GM19372 (cell line): ENCODE measurements at regions not wholly inside any gene's neighbourhood (a gene's known extent, or its start where the extent isn't known, plus 50 kb on each side); places are given as distances from the start of the nearest gene placed in this dataset.

ENCODE experiments used
- ATAC-seq: cut with Tn5 transposase; IDR thresholded peaks from one replicate; pipeline ENCODE4 v1.9.1; 2021; ENCODE audit warnings: mild to moderate bottlenecking, low read depth, moderate library complexity; ENCODE audit not compliant: unreplicated experiment

DNA sequence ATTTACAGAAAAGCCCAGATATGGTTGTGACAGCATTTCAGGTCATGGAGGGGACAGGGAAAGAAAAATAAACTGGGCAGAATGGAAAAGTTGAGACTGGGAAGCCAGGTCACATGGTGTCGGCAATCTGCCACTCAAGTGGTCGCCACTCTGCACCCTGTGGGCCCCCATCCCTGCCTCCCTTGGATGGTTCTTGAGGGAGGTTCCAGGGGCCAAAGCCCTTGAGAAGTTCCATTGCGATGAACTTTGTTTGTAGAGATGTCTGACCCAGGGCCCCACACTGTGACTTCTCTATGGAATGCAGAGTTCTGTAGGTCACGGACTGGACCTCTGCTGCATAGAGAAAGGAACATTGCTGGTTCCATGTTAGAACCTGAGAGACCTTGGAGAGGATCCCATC, 105.7 kb upstream of the SLC14A2 start:
- ATAC-seq, result no peak

- no peak for ATAC-seq
Measured at GRCh38 chr18:45510656-45511055, 104.6 kb upstream of the SLC14A2 start.

DNA sequence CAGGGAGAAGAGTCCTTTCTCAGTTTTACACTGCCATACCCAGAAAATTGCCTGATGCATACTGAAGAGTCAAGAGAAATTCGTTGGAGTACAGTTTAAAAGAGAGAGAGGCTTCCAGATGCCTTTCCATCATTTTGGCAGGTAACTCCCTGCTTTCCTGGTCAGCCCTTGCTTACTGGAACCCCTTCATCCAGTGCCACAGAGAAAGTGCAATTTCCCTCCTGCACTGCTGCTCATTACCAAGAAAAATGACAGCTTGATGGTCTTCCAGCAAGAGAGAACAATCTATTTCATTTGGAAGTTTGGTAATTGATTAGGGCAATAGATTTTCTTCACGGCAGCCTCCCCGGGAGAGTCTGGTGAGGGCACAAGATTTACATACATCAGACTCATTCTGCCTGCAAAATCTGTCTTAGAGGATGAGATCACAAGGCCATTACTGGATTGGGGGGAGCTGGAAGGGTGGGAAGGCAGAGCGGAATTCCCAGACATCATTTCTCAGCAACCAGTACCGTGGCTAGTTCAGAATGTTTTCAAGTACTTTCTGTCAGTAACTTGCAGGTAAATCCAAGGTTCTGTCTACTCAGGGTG, 102.8 kb upstream of the SLC14A2 start:
- no peak for ATAC-seq

- ATAC-seq, result no peak
Measured at GRCh38 chr18:45517181-45517741, 98.0 kb upstream of the SLC14A2 start.

DNA sequence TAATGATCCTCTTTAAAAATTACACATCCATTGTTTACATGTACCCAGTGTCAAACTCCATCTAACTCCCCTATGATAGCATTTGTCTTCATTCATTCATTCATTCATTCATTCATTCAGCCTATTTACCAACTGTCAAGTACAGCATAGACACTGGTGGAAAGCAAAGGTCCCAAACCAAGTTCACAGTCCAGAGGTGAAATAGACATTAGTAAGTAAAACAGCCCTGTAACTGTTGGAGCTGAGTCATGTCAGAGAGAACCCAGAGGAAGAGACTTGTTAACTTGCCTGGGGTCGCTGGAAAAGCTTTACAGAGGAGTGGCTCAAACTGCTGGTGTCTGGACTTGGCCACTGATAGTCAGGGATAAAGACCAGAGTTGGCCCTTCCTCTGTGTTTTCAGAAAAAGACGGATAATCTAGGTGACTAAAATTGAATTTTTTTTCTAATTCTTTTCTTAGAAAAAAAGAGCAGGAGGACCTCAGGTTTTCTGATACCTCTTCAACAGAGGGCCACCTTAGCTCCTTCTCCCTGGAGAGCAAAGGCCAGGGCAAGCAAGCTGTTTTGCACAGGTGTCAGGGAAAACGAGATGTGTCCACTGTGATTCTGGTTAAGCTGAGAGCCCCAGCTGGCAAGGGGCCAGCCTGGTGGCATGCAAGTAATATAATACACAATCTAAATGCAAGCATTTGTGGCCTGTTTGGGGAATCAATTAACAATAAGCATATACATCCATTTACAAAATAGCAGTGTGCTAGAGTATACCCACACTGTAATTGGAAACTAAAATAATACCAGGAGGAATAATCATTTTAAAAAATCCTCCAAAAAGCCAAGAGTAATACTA, 96.7 kb upstream of the SLC14A2 start:
- no peak for ATAC-seq

DNA sequence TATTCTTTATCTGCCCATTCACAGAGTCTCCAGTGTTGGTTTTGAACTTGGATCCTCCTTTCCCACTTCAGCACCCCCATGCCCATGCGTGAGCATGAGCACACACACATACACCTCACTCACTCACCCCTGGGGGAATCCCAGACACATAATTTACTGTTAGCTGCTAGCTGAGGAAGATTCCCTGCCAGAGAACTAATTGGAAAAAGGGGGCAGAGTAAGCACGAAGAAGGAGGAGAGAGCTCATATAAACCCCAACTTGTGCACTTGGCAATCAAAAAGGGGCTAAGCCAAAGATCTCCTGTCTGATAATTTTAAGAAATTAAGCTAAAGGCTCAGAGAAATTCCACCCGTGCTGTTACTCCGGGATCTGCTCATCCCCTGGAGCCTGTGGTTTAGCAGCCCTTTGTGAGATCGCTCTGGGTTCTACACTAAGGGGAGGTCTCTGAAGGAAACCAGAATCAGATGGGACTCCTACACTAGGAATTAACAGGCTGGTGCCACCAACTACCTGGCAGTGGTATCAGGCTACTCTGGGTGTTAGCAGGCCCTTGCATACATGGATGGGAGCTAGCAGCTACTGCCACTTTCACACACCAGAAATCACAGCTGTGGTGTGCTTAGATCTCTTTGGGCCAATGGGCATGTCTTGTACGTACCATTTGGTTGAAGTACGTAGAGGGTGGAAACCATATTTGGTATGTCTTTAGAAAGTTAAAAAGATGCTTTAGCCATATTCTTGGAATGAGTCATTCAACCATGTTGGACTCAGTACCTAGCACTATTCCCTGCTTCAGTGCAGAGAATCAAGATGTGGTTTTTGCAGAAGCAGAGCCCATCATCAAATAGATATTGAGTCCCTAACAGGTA, 95.6 kb upstream of the SLC14A2 start:
- no peak for ATAC-seq

GRCh38 chr18:45521136-45521535, 94.1 kb upstream of the SLC14A2 start:
- ATAC-seq, result no peak

DNA sequence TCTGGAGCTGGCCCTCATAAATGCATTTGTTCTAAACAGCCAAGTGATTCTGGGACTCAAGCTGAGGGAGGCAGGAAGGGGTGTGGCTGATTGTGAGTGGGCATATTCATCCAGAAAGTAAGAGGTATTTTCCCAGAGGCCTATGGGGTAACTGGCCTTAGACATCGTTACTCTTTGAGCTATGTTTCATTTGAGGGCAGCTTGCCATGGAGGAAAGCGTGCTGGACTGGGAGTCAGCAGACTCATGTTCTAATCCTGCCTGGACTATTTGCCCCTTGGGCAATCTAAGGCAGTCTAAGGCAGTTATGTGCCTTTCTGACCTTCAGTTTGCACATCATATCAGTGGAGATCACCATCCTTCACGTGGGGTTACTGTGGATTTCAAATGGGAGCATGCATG, 93.5 kb upstream of the SLC14A2 start:
- no peak for ATAC-seq

DNA sequence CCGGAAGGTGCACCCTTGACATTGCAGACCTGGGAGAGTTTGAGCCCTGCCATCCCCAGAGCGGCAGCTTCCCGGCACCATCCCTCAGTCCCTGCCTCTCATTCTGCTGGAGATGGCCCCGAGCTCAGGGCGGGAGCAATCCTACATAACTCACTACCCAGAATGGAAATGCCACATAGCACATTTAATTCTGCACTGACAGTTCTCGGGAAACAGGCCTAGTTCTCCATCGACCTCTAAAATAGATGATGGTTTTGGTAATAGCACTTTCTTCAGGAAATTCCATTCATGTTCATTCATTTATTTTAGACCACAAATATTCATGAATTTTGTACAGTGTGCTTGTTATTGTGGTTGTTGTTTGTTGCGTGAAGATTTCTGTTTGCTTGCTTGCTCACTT, 92.9 kb upstream of the SLC14A2 start:
- no peak for ATAC-seq

GRCh38 chr18:45525301-45525700, 90.0 kb upstream of the SLC14A2 start:
- ATAC-seq, result no peak

- no peak for ATAC-seq
Measured at GRCh38 chr18:45526114-45526841, 89.0 kb upstream of the SLC14A2 start.

DNA sequence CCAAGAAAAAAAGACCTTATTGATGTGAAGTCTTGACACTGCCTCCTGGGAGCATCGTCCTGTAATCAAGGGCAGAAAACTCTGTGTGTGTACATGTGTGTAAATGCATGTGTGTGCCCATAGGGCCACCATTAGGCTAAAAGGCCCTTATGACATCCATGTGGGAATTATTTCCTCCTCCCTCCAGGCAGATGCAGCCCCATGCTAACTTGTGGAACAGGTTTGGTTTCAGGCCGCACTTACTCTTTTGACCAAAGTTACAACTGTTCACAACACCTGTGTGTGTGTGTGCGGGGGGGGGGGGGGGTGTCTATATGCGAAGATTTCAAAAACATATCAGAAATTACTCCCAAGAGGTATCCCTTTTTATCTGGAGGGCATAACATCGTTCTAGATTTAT, 87.4 kb upstream of the SLC14A2 start:
- no peak for ATAC-seq

DNA sequence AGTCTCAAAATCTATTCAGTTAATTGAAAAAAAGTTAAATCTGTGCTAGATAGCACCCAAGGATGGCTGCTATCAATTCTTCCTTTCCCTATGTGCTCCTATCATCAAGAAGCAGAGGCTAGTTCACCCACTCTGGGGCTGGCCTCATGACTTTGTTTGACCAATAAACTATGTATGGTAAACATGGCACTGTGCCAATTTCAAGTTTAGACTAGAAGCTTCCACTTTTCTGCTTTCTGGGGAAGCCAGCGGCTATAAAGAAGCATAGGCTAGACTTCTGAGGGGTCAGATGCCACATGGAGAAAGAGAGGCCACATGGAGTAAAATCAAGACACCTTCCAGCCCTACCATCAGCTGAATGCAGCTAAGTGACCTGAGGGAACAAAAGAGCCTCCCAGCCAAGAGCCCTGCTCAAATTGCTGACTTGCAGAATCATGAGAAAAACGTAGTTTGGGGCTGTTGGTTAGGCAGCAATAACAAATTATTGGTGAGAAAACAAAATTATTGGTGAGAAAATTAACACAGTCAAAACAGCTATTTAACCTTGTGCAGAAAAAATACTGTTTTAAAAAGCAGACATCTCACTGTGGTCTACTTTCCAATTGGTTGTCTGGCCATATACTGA, 86.5 kb upstream of the SLC14A2 start:
- ATAC-seq, result no peak

DNA sequence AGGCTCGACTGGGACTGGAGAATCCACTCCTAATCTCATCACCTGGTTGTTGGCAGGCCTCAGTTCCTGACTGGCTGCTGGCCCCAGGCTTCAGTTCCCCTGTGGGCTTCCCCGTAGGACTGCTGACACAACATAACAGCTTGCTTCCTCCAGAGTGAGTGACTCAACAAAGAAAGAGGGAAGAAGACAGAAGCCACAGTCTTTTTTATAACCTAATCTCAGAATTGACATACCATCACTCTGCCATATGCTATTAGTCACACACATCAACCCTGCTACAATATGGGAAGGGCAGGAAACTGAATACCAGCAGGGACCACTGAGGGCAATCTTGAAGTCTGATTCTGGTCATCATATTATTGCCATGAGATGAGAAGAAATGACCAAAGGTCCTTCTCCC, 76.8 kb upstream of the SLC14A2 start:
- ATAC-seq, result no peak

- ATAC-seq, result no peak
Measured at GRCh38 chr18:45539491-45539891, 75.8 kb upstream of the SLC14A2 start.

DNA sequence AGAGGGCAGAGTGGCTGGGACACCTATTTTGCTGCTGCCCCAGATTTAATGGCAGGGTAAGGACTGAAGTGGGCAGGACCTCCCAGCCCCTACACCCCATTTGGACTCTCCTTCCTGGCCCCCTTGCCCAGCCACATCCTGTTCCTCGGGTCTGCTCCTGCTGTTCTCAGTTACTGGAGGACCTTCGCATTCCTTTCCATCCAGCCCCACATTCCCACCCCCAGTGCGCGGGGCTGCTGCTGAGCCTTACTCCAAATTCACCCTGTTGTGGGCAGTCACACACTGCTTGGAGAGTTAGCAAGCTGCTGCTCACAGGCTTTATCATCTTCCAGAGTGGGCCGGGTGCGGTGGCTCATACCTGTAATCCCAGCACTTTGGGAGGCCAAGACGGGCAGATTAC, 75.2 kb upstream of the SLC14A2 start:
- ATAC-seq, result no peak

GRCh38 chr18:45541421-45541820, 73.9 kb upstream of the SLC14A2 start:
- no peak for ATAC-seq

- ATAC-seq, result no peak
Measured at GRCh38 chr18:45542043-45542442, 73.2 kb upstream of the SLC14A2 start.

DNA sequence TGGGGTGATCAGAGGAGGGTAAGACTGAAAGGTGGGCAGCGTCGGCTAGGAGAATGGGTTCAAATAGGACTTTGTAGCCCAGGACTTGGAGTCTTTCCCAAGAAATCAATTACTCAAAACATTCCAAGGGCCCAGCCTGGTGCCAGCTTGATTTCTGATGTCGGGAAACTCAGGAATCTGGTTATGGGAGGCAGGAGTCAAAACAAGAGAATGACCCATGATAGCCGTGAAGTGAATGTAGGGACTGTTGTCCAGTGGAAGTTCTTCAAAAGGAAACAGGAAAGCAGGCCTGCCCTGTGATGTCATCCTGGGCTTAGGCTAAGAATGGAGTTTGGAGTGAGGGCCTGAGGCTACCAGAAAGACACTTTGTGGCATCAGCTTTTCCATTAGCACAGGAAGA, 67.4 kb upstream of the SLC14A2 start:
- no peak for ATAC-seq

DNA sequence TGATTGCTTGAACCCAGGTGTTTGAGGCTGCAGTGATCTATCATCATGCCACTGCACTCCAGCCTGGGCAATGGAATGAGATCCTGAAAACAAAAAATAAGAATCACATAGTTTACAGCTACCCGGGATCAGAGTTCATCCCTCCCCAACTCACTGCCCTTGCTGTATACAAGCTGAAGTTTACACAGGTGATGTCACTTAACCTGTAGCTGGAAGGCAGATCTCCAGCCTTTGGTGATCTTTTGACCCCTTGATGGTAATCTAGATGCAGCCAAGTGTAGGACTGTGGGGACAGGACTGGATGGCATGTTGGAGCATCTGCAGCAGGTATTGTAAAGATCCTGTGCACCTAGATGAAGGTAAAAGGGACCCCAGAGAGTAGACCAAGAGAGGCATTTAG, 66.7 kb upstream of the SLC14A2 start:
- no peak for ATAC-seq
